HepG2 (cell line): ENCODE measurements at regions not wholly inside any gene's neighbourhood (a gene's known extent, or its start where the extent isn't known, plus 50 kb on each side); places are given as distances from the start of the nearest gene placed in this dataset.

Experiments
- ATAC-seq: fragments of 200-7000 bp; cut with Tn5 transposase; 3 replicates; pipeline ENCODE4 v1.9.1; 2020; ENCODE audit warnings: mild to moderate bottlenecking, moderate library complexity
- BruUV-seq: library from RNA; stranded (reverse); fragments of 400-500 nt; replicated peaks from 2 replicates; lab custom pipeline; 2021; lab: Mats Ljungman, UMichigan
- CTCF ChIA-PET: fragments of 300-600 bp; formaldehyde crosslinking; extraction: SDS; loops from one replicate; lab custom pipeline; 2021; ENCODE audit warnings: low total read pairs, inconsistent platforms, low intra/inter-chr PET ratio; lab: Yijun Ruan, JAX
- POLR2A ChIA-PET: fragments of 350-600 bp; sonication (Branson Sonifier 250); formaldehyde crosslinking; loops from one replicate; lab custom pipeline; 2020; ENCODE audit warnings: antibody characterized with exemption, inconsistent platforms; lab: Yijun Ruan, JAX
- DNase-seq: peaks from one replicate; pipeline ENCODE4 v3.0.0-alpha.2; 2015; ENCODE audit warnings: low spot score
- FAIRE-seq: peaks from 3 replicates; lab custom pipeline; 2011; peaks lifted over from hg19 to GRCh38; lab: Jason Lieb, UNC
- H2AFZ ChIP-seq: one replicate; pipeline ENCODE4 v1.6.1; 2011; ENCODE audit warnings: low read length, inconsistent platforms
- H3K27ac ChIP-seq: fragments of 300-600 bp; 3 replicates; pipeline ENCODE4 v1.8.0; 2011; ENCODE audit warnings: mixed run types, mild to moderate bottlenecking, mixed read lengths, low read length, inconsistent platforms; ENCODE audit not compliant: insufficient read depth; ENCODE audit errors: extremely low read length
- H3K27me3 ChIP-seq, 2 experiments: fragments of 200-600 bp in 1 of 2; 2 replicates in 1 of 2; 3 replicates in 1 of 2; pipeline versions ENCODE4 v1.6.0 to v1.8.0; 2011; ENCODE audit warnings: low read length in 2 of 2, mild to moderate bottlenecking in 2 of 2, moderate library complexity in 2 of 2, inconsistent platforms in 1 of 2; ENCODE audit not compliant: insufficient read depth in 2 of 2, control insufficient read depth in 1 of 2
- H3K36me3 ChIP-seq, 2 experiments: fragments of 200-600 bp in 1 of 2; replicated peaks in 1 of 2; 2 replicates in 1 of 2; 3 replicates in 1 of 2; pipeline versions ENCODE4 v1.5.1 to v1.8.0; 2011; ENCODE audit warnings: low read length in 2 of 2, inconsistent platforms in 1 of 2; ENCODE audit not compliant: insufficient read depth in 2 of 2, control insufficient read depth in 1 of 2
- H3K4me1 ChIP-seq: 2 replicates; pipeline ENCODE4 v1.5.1; 2012; ENCODE audit warnings: low read length, inconsistent platforms; ENCODE audit not compliant: insufficient read depth
- H3K4me2 ChIP-seq: 2 replicates; pipeline ENCODE4 v1.6.0; 2011; ENCODE audit warnings: low read depth, low read length, inconsistent platforms
- H3K4me3 ChIP-seq, 3 experiments: fragments of 200-600 bp in 1 of 3; sonication (generic), shearing (Covaris generic) in 1 of 3; replicated peaks in 1 of 3; 2 replicates each; pipeline ENCODE4 v1.5.1; 2011 to 2016; ENCODE audit warnings: low read length in 3 of 3, inconsistent platforms in 2 of 3, low read depth in 2 of 3, mild to moderate bottlenecking in 2 of 3, control low read depth in 1 of 3, mixed read lengths in 1 of 3; ENCODE audit not compliant: insufficient read depth in 1 of 3
- H3K79me2 ChIP-seq: one replicate; pipeline ENCODE4 v1.6.1; 2011; ENCODE audit warnings: low read length, inconsistent platforms; ENCODE audit not compliant: insufficient read depth
- H3K9ac ChIP-seq: 2 replicates; pipeline ENCODE4 v1.6.0; 2011; ENCODE audit warnings: mild to moderate bottlenecking, low read depth, low read length, inconsistent platforms; ENCODE audit not compliant: insufficient read depth
- H3K9me3 ChIP-seq: 2 replicates; pipeline ENCODE4 v1.5.1; 2012; ENCODE audit warnings: mild to moderate bottlenecking, low read length
- H4K20me1 ChIP-seq: 2 replicates; pipeline ENCODE4 v1.6.0; 2011; ENCODE audit warnings: inconsistent platforms, mild to moderate bottlenecking, low read length, moderate library complexity; ENCODE audit not compliant: insufficient read depth
- BRD4 ChIP-seq: sonication (generic); formaldehyde crosslinking; IDR thresholded peaks from 2 replicates; pipeline ENCODE4 v1.4.0; 2020; ENCODE audit warnings: missing genetic modification reagents
- GATAD2A ChIP-seq: IDR thresholded peaks from 2 replicates; pipeline ENCODE4 v1.6.1; 2016
- HOXA3 ChIP-seq: sonication (generic); formaldehyde crosslinking; IDR thresholded peaks from 2 replicates; pipeline ENCODE4 v1.5.0; 2020; ENCODE audit warnings: missing genetic modification reagents
- LCORL ChIP-seq, 2 experiments: fragments of 450-650 bp in 1 of 2; sonication (generic) in 1 of 2; formaldehyde crosslinking in 1 of 2; IDR thresholded peaks; 2 replicates each; pipeline versions ENCODE4 v1.5.0 to v1.6.1; 2017 to 2020; ENCODE audit warnings: antibody characterized with exemption in 1 of 2, missing genetic modification reagents in 1 of 2
- RELA ChIP-seq: sonication (generic); formaldehyde crosslinking; IDR thresholded peaks from 2 replicates; pipeline ENCODE4 v1.4.0; 2020; ENCODE audit warnings: missing genetic modification reagents
- REPIN1 ChIP-seq: sonication (generic); formaldehyde crosslinking; IDR thresholded peaks from 2 replicates; pipeline ENCODE4 v1.8.0; 2022; ENCODE audit warnings: missing genetic modification reagents, low read depth, mild to moderate bottlenecking, borderline replicate concordance
- SP5 ChIP-seq: IDR thresholded peaks from 2 replicates; pipeline ENCODE4 v1.6.1; 2016; ENCODE audit warnings: low read depth, borderline replicate concordance
- TEAD2 ChIP-seq: sonication (generic); formaldehyde crosslinking; IDR thresholded peaks from 2 replicates; pipeline ENCODE4 v1.9.0; 2021; ENCODE audit warnings: missing genetic modification reagents
- YY1 ChIP-seq: IDR thresholded peaks from 2 replicates; pipeline ENCODE4 v1.6.1; 2011; ENCODE audit warnings: low read length, low read depth, moderate library complexity, mild to moderate bottlenecking; ENCODE audit not compliant: insufficient read depth, insufficient replicate concordance
- ZNF607 ChIP-seq: sonication (generic); formaldehyde crosslinking; IDR thresholded peaks from 2 replicates; pipeline ENCODE4 v1.5.1; 2020; ENCODE audit warnings: missing genetic modification reagents, mild to moderate bottlenecking, borderline replicate concordance
- WGBS: methylation state at CpG from one replicate; pipeline ENCODE4 v1.1.6; 2017; ENCODE audit warnings: low lambda C conversion rate; 5-methylcytosine and 5-hydroxymethylcytosine counted together
- in situ Hi-C: cut with HindIII; loops from 2 replicates; pipeline ENCODE4 v1.10.0; 2017; ENCODE audit warnings: low pct_unique_long_range_greater_than_20kb; ENCODE audit not compliant: extremely low pct_ligation_motif_present
- intact Hi-C: fragments of 100-400 bp; cut with micrococcal nuclease; formaldehyde crosslinking; loops from one replicate; pipeline ENCODE4 v1.10.0; 2022; ENCODE audit not compliant: unreplicated experiment
- TF ChIP-seq, protein P1 (sequence below): fragments of 450-650 bp; IDR thresholded peaks from 2 replicates; pipeline ENCODE4 v1.6.1; 2016

DNA sequence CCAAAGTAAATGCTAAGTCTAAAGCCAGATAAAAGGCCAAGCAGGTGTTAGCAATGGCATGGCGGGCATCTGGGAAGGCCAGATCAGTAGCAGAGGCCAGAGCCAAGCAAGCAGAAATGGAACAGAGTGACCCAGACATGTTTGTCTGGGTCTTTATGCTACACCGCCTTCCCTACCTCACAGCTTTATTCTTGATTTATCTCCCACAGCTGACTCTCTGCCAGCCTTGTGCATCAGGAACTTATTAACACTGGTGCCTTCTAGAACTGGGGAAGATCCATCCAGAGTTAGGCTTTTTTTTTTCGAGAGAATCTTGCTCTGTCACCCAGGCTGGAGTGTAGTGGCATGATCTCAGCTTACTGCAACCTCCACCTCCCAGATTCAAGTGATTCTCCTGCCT, 112.5 kb upstream of the SLC44A1 start:
- Histone ChIP-seq H4K20me1 (no peaks in the 10 kb centered on the region), H3K36me3 (no peaks in the 10 kb centered on the region), H3K4me1 (peaks cover 24% of the 10 kb centered on the region), H3K4me2 (no peak overlapping the region), H3K9me3 (no peaks in the 10 kb centered on the region), H2AFZ (no peak overlapping the region), H3K4me3 (no peak overlapping the region), H3K27me3 (peaks cover 0 to 15% of the 10 kb centered on the region in 2 experiments; a peak in 2 of 5 replicates), H3K9ac (no peak overlapping the region), H3K27ac (no peak overlapping the region), H3K79me2 (no peaks in the 10 kb centered on the region)
- TF ChIP-seq HOXA3 (CRISPR knock-in tag) (no peak), REPIN1 (CRISPR knock-in tag) (no peak), GATAD2A (CRISPR knock-in tag) (no peak), SP5 (CRISPR knock-in tag) (no peak), RELA (no peak), LCORL (IDR thresholded peaks at IDR 0.05) (no peak), LCORL (CRISPR knock-in tag; IDR thresholded peaks at IDR 0.05) (no peak), YY1 (no peak), ZNF607 (CRISPR knock-in tag) (no peak), BRD4 (no peak), TEAD2 (CRISPR knock-in tag) (no peak)
- TF ChIP-seq, protein P1, sequence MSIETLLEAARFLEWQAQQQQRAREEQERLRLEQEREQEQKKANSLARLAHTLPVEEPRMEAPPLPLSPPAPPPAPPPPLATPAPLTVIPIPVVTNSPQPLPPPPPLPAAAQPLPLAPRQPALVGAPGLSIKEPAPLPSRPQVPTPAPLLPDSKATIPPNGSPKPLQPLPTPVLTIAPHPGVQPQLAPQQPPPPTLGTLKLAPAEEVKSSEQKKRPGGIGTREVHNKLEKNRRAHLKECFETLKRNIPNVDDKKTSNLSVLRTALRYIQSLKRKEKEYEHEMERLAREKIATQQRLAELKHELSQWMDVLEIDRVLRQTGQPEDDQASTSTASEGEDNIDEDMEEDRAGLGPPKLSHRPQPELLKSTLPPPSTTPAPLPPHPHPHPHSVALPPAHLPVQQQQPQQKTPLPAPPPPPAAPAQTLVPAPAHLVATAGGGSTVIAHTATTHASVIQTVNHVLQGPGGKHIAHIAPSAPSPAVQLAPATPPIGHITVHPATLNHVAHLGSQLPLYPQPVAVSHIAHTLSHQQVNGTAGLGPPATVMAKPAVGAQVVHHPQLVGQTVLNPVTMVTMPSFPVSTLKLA: no peak
- in situ Hi-C loops: no loop called here
- no TSS peak for BruUV-seq
- ChIA-PET CTCF (no interaction called here), POLR2A (no interaction called here)
- no peak for FAIRE-seq
- ATAC-seq: no peak
- DNase-seq: no peak
- intact Hi-C loops: no loop called here
- WGBS: 32% methylated on average over 3 of the region's 3 CpGs
